Endothelial cell of umbilical vein (primary cell): ENCODE measurements at regions not wholly inside any gene's neighbourhood (a gene's known extent, or its start where the extent isn't known, plus 50 kb on each side); places are given as distances from the start of the nearest gene placed in this dataset.

Experiments used
- BruUV-seq: library from RNA; stranded (reverse); fragments of 400-500 nt; replicated peaks from 2 replicates; lab custom pipeline; 2021; lab: Mats Ljungman, UMichigan
- CTCF ChIA-PET: fragments of 300-600, 350-600 bp; sonication (Branson Sonifier 250); formaldehyde crosslinking; loops from one replicate; lab custom pipeline; 2021; ENCODE audit warnings: antibody characterized with exemption, inconsistent platforms; lab: Charles Lee
- POLR2A ChIA-PET: fragments of 300-600, 350-600 bp; sonication (Branson Sonifier 250); formaldehyde crosslinking; loops from one replicate; lab custom pipeline; 2021; ENCODE audit warnings: antibody characterized with exemption, inconsistent platforms; lab: Charles Lee
- DNase-seq: peaks from one replicate; pipeline ENCODE4 v3.0.0-alpha.2; 2011; ENCODE audit warnings: low read depth, low spot score
- FAIRE-seq: peaks from 2 replicates; lab custom pipeline; 2011; peaks lifted over from hg19 to GRCh38; lab: Jason Lieb, UNC
- H2AFZ ChIP-seq: 2 replicates; pipeline ENCODE4 v1.6.0; 2012; ENCODE audit warnings: low read depth, low read length, control low read depth, inconsistent platforms
- H3K27ac ChIP-seq: 2 replicates; pipeline ENCODE4 v1.5.1; 2011; ENCODE audit warnings: low read depth, mild to moderate bottlenecking, control low read depth, low read length, moderate library complexity; ENCODE audit not compliant: insufficient read depth
- H3K27me3 ChIP-seq, 2 experiments: 2 replicates each; pipeline versions ENCODE4 v1.6.0 to v1.6.1; 2011; ENCODE audit warnings: low read length in 2 of 2, mixed read lengths in 1 of 2; ENCODE audit not compliant: control insufficient read depth in 2 of 2, insufficient read depth in 2 of 2
- H3K36me3 ChIP-seq, 2 experiments: 2 replicates in 1 of 2; 3 replicates in 1 of 2; pipeline ENCODE4 v1.5.1; 2011; ENCODE audit warnings: low read length in 2 of 2, mild to moderate bottlenecking in 1 of 2, moderate library complexity in 1 of 2; ENCODE audit not compliant: control insufficient read depth in 2 of 2, insufficient read depth in 2 of 2; ENCODE audit errors: extremely low read depth in 1 of 2
- H3K4me1 ChIP-seq: 3 replicates; pipeline ENCODE4 v1.5.1; 2011; ENCODE audit warnings: mild to moderate bottlenecking, low read length; ENCODE audit not compliant: control insufficient read depth, insufficient read depth; ENCODE audit errors: extremely low read depth
- H3K4me2 ChIP-seq: 2 replicates; pipeline ENCODE4 v1.6.1; 2011; ENCODE audit warnings: low read length, control low read depth, mixed read lengths; ENCODE audit not compliant: insufficient read depth
- H3K4me3 ChIP-seq, 3 experiments: fragments of 200-600 bp in 1 of 3; sonication (generic), shearing (Covaris generic) in 1 of 3; replicated peaks in 1 of 3; 2 replicates each; pipeline ENCODE4 v1.5.1; 2011 to 2016; ENCODE audit warnings: control low read depth in 3 of 3, low read length in 3 of 3, mild to moderate bottlenecking in 2 of 3, inconsistent platforms in 1 of 3, low read depth in 1 of 3, moderate library complexity in 1 of 3; ENCODE audit not compliant: insufficient read depth in 1 of 3
- H3K79me2 ChIP-seq: 2 replicates; pipeline ENCODE4 v1.6.0; 2012; ENCODE audit warnings: low read length, inconsistent platforms; ENCODE audit not compliant: control insufficient read depth, insufficient read depth
- H3K9ac ChIP-seq: replicated peaks from 2 replicates; pipeline ENCODE3; 2011; ENCODE audit warnings: low read length, control low read depth; ENCODE audit not compliant: insufficient read depth; ENCODE audit errors: extremely low read depth
- H3K9me1 ChIP-seq: replicated peaks from 3 replicates; pipeline ENCODE4 v1.6.0; 2011; ENCODE audit warnings: mild to moderate bottlenecking, low read length; ENCODE audit not compliant: control insufficient read depth, insufficient read depth; ENCODE audit errors: extremely low read depth
- H3K9me3 ChIP-seq: replicated peaks from 2 replicates; pipeline ENCODE4 v1.5.1; 2012; ENCODE audit warnings: low read length, inconsistent platforms; ENCODE audit not compliant: control insufficient read depth, insufficient read depth
- H4K20me1 ChIP-seq: replicated peaks from 2 replicates; pipeline ENCODE3; 2011; ENCODE audit warnings: mild to moderate bottlenecking, low read length; ENCODE audit not compliant: control insufficient read depth, insufficient read depth; ENCODE audit errors: extremely low read depth
- CTCF ChIP-seq, 2 donors: IDR thresholded peaks; 1 replicate in 1 of 2; 2 replicates in 1 of 2; pipeline ENCODE4 v1.5.1; 2011; ENCODE audit warnings: low read length in 2 of 2, mild to moderate bottlenecking in 2 of 2, moderate library complexity in 2 of 2, control low read depth in 1 of 2, inconsistent platforms in 1 of 2, low read depth in 1 of 2; ENCODE audit not compliant: insufficient read depth in 1 of 2; ENCODE audit errors: extremely low read depth in 1 of 2
- EZH2 ChIP-seq: IDR thresholded peaks from 2 replicates; pipeline ENCODE4 v1.6.1; 2012; ENCODE audit warnings: borderline replicate concordance, low read depth, mild to moderate bottlenecking, moderate library complexity, low read length, inconsistent platforms; ENCODE audit not compliant: severe bottlenecking
- FOS ChIP-seq: IDR thresholded peaks from 2 replicates; pipeline ENCODE4 v1.6.1; 2011; ENCODE audit warnings: mild to moderate bottlenecking, low read length, moderate library complexity, borderline replicate concordance; ENCODE audit not compliant: insufficient read depth
- GATA2 ChIP-seq: IDR thresholded peaks from 2 replicates; pipeline ENCODE4 v1.7.0; 2011; ENCODE audit warnings: low read depth, mild to moderate bottlenecking, moderate library complexity, mixed read lengths, low read length; ENCODE audit not compliant: insufficient read length, insufficient read depth
- JUN ChIP-seq: IDR thresholded peaks from 2 replicates; pipeline ENCODE4 v1.6.1; 2011; ENCODE audit warnings: borderline replicate concordance, low read depth; ENCODE audit not compliant: insufficient read length, insufficient read depth
- MAX ChIP-seq: IDR thresholded peaks from 2 replicates; pipeline ENCODE4 v1.6.1; 2011; ENCODE audit not compliant: insufficient read depth, insufficient read length
- MYC ChIP-seq: IDR thresholded peaks from one replicate; pipeline ENCODE4 v1.6.1; 2011; ENCODE audit warnings: mild to moderate bottlenecking, low read depth, low read length
- POLR2A ChIP-seq: IDR thresholded peaks from 2 replicates; pipeline ENCODE4 v1.6.1; 2012; ENCODE audit warnings: low read depth, mild to moderate bottlenecking, control low read depth, low read length
- POLR2AphosphoS5 ChIP-seq: IDR thresholded peaks from 2 replicates; pipeline ENCODE4 v1.6.1; 2012; ENCODE audit warnings: low read depth, mild to moderate bottlenecking, control low read depth, low read length, moderate library complexity; ENCODE audit not compliant: insufficient read depth
- dilution Hi-C: fragments of 300-500 bp; cut with MboI; formaldehyde crosslinking; loops from one replicate; pipeline ENCODE4 v1.15.0; 2019; ENCODE audit warnings: low sequenced_read_pairs; ENCODE audit not compliant: extremely low pct_ligation_motif_present
- intact Hi-C: fragments of 100-400 bp; cut with micrococcal nuclease; formaldehyde crosslinking; loops from one replicate; pipeline ENCODE4 v1.10.0; 2022

GRCh38 chr10:108050626-108051025 lies 886.1 kb upstream of the SORCS1 start:
- TF ChIP-seq EZH2 (no peak), FOS (no peak), MAX (no peak), POLR2A (no peak), JUN (no peak), CTCF (IDR thresholded peaks at IDR 0.05; ENCODE audit: extremely low read depth in 1 of 2, insufficient read depth in 1 of 2, low read depth in 1 of 2, low read length in 2 of 2) (no peak), GATA2 (no peak), MYC (no peak), POLR2AphosphoS5 (no peak)
- Histone ChIP-seq H3K4me1 (no peaks in the 10 kb centered on the region), H3K9me3 (peaks cover 9% of the 10 kb centered on the region), H3K4me2 (no peak overlapping the region), H2AFZ (no peak overlapping the region), H3K36me3 (no peaks in the 10 kb centered on the region), H4K20me1 (no peaks in the 10 kb centered on the region), H3K9ac (no peak overlapping the region), H3K9me1 (no peaks in the 10 kb centered on the region), H3K79me2 (no peaks in the 10 kb centered on the region), H3K4me3 (no peak overlapping the region), H3K27ac (no peak overlapping the region), H3K27me3 (no peaks in the 10 kb centered on the region)
- FAIRE-seq (no peak), DNase-seq (no peak)
- ChIA-PET CTCF (no interaction called here), POLR2A (no interaction called here)
- intact Hi-C loops: no loop called here
- dilution Hi-C loops: no loop called here
- no TSS peak for BruUV-seq
